ENCODE measurements at regions not wholly inside any gene's neighbourhood (a gene's known extent, or its start where the extent isn't known, plus 50 kb on each side); places are given as distances from the start of the nearest gene placed in this dataset.

DNA sequence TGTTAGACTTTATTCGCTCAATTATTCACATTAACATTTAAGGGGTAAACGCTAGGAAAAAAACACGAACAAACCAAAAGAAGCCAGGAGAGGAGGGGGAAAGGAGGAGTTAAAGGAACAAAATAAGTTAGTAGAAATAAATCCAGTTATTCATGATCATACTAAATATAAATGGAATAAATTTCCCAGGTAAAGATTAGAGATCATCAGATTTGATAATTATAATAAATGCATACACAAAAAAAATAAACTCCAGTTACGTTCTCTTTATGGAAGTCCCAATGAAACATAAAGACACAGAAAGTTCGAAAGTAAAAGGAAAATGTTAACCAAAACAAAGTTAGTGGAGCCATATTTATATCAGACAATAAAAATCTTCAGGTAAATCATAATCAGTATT lies 568.7 kb upstream of the NOX3 start:
- no peak for TF ChIP-seq GATA3 (IDR thresholded peaks at IDR 0.05; ENCODE audit: low read depth, low read length)
- TF ChIP-seq GATA2 (IDR thresholded peaks at IDR 0.05; ENCODE audit: low read depth, low read length): no peak

DNA sequence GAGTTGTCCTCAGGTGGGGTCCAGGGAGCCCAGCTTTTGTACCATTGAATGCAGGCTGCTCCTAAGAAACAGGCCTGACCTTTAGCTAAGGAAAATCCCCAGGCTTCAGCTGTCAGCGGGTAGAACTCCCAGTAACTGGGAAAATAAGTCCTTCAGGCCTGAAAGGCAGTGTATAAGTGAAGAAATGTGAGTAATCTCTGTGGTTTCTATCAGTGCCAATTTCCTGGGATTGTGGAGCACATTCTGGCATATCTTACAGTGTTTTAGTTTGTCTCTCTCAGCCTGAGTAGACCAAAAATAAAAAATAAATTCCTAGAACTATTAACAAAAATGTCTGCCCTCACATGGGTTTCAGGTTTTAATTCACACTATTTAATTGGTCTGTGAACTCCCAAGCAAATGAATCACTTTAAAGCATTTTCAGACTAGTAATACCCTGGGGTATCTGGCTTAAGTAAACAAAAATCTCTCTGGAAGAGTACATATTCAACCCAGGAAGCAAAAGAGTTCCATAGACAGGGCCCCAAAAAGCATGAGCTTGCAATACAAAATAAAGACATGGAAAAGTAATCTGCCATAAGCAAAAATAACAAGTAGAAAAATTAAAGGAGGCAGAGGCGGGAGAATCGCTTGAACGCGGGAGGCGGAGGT lies 566.2 kb upstream of the NOX3 start:
- TF ChIP-seq GATA2 (IDR thresholded peaks at IDR 0.05; ENCODE audit: low read depth, low read length) (no peak), GATA3 (IDR thresholded peaks at IDR 0.05; ENCODE audit: low read depth, low read length) (no peak)

DNA sequence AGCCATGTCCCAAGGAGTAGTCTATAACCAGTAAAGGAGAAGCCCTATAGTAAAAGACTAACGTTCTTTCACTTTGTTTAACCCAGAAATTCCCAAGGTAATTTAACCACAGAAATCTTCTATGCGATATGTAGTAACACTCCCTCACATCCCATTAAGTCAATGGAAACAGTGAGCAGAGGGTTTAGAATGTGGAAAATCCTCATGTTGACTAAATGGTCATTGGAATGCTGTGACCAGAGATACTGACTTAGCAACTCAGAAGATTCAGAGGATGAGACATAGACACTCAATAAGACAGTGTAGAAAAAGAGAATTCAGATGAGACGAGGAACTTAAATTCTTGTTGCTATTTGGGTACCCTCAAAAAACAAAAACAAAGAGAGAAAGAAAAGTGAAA lies 562.2 kb upstream of the NOX3 start:
- no peak for TF ChIP-seq GATA2 (IDR thresholded peaks at IDR 0.05; ENCODE audit: low read depth, low read length)
- TF ChIP-seq GATA3 (IDR thresholded peaks at IDR 0.05; ENCODE audit: low read depth, low read length): no peak

DNA sequence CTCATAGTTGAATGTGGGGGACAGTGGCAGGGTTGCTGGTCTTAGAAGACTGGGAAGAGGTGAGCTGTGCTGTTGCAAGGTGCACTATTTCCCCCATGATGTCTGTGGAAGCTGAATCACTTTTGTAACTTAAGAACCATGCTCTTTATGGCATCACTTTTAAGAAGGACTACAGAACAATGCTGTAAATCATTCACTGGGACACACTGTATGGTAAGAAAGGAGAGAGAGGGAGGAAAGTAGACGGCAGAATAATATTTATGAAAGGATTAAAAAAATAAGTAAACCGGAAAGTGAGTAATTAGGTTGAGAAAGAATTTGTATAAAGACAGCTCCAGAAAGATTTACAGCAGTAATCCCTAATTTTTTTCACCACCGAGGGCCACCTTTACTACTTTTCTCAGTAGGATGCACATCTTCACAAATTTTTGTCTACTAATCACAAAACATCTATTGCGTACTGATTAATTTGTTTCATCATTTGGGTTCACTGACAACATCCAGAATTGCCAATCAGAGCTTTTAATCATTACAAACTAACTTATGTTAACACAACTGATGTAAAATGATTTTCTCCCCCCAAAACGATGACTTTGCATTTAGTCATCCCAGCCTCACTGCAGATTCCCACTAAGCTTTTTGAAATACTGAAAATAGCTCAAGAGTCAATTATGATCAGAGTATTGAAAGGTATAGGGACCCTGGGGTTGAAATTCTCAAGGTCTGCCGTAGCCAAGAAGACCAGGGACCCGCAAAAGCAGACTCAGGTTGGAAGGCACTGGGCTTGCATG lies 560.7 kb upstream of the NOX3 start:
- TF ChIP-seq GATA2 (IDR thresholded peaks at IDR 0.05; ENCODE audit: low read depth, low read length) (no peak), GATA3 (IDR thresholded peaks at IDR 0.05; ENCODE audit: low read depth, low read length) (no peak)

DNA sequence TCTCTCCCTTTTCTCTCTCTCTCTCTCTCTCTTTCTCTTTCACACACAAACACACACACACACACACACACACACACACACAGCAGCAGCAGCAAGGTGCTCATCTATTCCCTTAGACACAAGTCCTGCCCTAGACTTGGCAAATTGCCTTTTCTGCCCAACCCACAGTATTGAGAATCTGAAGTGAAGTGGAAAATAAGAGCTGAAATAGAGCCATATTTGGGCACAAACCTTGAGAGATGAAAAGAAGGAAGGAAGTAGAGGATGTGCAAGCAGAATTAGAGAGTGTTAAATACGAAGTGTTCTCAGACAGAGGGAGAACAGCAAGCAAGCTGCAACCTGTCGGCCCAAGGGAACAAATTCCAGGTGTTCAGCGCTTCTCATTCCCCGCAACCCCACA lies 557.5 kb upstream of the NOX3 start:
- no peak for TF ChIP-seq GATA3 (IDR thresholded peaks at IDR 0.05; ENCODE audit: low read depth, low read length)
- no peak for TF ChIP-seq GATA2 (IDR thresholded peaks at IDR 0.05; ENCODE audit: low read depth, low read length)

DNA sequence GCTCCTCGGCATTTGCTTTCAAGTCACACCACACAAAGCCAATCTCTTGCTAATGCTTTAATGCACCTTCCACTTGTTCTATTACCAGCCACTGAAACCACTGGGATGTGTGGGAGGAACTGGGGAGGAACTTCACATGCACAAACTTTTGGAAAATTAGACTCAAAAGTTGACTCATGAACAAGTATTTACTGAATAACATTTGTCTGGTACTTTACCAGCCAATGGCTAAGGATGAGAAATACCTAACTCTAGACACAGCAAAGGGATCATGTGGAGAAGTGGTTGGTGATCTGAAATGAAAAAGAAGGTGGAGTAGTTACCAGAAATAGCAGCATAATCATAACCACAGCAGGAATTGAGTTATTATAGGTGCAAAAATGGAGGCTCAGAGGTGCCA lies 554.0 kb upstream of the NOX3 start:
- no peak for TF ChIP-seq GATA2 (IDR thresholded peaks at IDR 0.05; ENCODE audit: low read depth, low read length)
- no peak for TF ChIP-seq GATA3 (IDR thresholded peaks at IDR 0.05; ENCODE audit: low read depth, low read length)

DNA sequence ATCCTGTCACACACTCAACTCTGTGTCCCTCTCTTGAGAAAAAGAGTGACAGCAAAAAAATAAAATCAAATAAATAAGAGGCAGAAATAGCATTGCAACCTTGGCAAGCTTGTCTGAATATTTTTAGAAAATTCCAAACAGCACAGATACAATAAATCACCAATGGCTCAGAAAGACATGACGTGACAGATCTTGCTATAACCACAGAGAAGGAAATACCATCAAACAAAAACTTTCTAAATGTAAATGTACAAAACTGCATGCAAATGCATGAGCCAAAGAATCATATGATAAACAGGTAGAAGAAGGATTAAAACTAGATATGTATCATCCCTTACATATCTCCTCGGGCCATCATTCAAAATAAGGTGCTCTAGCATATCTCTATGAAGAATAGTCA lies 549.2 kb upstream of the NOX3 start:
- TF ChIP-seq GATA3 (IDR thresholded peaks at IDR 0.05; ENCODE audit: low read depth, low read length) (no peak), GATA2 (IDR thresholded peaks at IDR 0.05; ENCODE audit: low read depth, low read length) (no peak)

DNA sequence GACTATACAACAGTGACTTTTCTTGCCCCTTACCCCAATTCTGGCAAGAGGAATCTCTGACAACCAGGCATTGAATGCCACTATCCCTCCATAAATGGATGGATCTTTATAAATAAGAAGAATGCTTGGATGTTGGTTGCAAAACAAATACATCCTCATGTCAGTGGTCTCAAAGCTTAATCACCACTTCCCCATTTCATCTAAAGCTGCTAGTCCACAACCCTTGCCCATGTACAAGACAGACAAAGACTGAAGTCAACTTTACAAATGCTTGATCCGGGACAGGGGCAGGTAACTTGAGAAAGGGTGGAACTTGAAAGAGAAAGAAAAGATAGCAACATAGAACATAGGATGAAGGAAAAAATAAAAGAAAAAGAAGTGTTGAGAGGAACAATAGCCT lies 540.5 kb upstream of the NOX3 start:
- TF ChIP-seq GATA3 (IDR thresholded peaks at IDR 0.05; ENCODE audit: low read depth, low read length) (no peak), GATA2 (IDR thresholded peaks at IDR 0.05; ENCODE audit: low read depth, low read length) (no peak)

DNA sequence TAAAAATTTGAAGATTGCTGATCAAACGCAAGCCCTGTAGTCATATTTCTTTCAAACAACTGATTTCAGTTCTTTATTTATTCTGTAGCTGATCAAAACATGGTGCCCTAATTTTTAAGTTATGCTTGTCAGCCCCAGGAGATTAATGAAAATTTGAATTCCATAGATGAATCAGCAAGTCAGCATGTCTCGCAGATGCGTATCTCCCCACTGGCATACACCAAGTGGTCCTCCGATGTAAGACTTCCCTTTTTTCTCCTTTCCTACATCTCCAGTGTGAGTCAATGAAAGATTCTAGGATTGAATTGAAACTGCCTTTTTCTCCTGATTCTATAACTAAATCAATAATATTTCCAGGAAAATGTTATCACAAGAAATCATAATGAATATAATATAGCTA lies 539.6 kb upstream of the NOX3 start:
- no peak for TF ChIP-seq GATA3 (IDR thresholded peaks at IDR 0.05; ENCODE audit: low read depth, low read length)
- no peak for TF ChIP-seq GATA2 (IDR thresholded peaks at IDR 0.05; ENCODE audit: low read depth, low read length)

DNA sequence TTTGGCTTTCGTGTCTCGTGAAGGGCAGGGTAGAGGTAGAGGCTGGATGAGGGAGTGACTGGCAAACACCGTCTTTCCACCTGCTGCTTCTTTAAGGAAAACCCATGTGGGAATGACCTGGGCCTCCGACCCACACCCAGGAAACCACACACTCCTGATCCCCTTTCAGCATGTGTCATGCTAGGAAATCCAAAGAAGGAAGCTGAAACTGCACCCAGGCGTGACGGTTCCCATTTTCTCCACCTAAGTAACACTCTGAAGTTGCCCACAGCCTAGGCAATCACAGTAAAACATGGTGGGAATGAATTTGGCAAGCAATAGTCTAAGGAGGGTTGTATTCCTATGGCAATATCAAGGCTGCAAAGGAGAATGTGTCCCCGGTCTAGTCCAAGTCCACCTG lies 538.4 kb upstream of the NOX3 start:
- no peak for TF ChIP-seq GATA2 (IDR thresholded peaks at IDR 0.05; ENCODE audit: low read depth, low read length)
- no peak for TF ChIP-seq GATA3 (IDR thresholded peaks at IDR 0.05; ENCODE audit: low read depth, low read length)

DNA sequence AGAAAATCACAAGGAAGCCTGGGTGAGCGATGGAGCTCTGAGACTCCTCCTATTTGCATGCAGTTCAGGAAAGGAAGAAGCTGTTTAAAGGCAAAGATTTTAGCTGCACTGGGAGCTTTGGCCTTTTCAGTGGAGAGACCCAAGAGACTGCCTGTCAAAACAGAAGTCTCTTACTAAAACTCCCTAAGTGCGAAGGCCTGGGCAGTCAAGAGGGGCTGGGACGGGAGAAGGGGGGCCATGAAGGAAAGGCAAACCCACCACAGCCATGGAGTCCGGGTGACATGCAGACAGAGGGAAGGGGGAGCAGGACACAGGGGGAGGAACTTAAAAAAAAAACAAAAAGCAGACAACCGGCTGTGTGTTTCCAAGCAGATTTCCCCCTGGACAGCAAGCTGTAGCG lies 537.6 kb upstream of the NOX3 start:
- TF ChIP-seq GATA3 (IDR thresholded peaks at IDR 0.05; ENCODE audit: low read depth, low read length) (no peak), GATA2 (IDR thresholded peaks at IDR 0.05; ENCODE audit: low read depth, low read length) (no peak)

DNA sequence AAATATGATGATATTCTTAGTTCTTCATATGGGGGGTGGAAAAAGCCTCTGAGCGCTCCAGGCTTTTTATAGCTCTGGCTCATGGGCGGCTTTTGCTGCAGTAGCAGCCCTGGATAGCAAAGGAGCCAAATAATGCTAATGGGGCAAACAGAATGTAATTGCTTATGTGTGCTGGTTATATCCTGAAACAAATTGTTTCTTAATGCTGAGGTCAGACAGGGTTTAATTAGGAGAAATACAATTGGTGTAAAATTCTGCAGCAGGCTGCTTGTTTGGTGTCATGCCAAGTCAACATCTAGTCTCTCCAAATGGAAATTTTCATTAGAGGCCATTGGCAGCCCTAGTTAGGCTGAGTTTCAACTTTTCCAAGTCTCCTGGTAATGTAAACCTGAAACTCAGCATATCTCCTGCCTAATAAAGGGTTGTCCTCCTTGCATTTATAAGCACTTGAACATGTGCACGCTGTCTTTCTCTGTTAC lies 530.1 kb upstream of the NOX3 start:
- TF ChIP-seq GATA2 (IDR thresholded peaks at IDR 0.05; ENCODE audit: low read depth, low read length): no peak
- no peak for TF ChIP-seq GATA3 (IDR thresholded peaks at IDR 0.05; ENCODE audit: low read depth, low read length)

DNA sequence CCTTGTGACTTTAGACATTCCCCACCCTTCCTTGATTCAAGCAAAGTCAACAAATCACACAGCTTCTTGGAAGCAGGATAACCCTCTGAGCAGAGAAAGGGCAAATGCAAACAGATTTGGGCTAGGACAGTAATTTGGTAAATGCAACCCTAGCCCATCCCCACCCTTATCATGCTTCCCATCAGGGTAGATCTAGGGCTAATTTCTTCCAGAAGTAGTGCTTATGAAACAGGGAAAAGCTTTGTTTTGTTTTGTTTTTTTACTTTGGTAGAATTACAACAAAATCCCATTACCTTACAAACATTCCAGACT lies 525.1 kb upstream of the NOX3 start:
- TF ChIP-seq GATA2 (IDR thresholded peaks at IDR 0.05; ENCODE audit: low read depth, low read length): peak; percentile 79
- peak; percentile 73 for TF ChIP-seq GATA3 (IDR thresholded peaks at IDR 0.05; ENCODE audit: low read depth, low read length)

DNA sequence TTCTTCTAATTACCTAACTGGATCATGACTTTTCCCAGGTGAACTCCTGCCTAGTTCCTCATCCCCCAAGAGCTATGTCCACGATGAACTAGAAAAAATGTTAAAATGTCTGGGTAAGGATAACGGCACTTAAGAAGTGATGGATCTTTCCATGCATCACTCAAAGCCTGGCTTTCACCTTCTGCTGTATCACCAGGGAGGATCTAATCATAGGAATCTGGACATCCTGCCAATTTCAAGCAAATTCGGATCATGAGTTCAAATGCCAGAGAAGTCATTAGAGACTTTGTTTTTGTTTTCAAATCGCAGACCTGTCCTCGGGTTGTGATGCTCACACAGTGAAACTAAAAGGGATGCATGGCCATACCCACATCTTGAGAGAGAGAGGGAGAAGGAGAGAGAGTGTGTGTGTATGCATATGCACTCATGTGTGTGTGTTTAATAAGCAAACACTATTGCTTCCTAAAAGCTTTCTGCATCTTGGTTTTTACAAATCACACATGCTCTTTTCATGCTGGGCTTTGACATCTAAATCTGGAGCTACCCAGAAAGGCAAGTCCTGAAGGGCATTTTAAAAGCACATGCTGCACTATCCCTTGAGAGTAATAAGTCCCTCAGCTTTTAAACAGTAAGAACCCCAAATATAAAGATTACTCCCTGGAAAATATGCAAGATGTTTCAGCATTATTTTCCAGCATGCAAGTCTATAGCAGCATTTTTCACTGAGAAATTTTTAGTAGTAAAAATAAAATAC lies 524.6 kb upstream of the NOX3 start:
- TF ChIP-seq GATA2 (IDR thresholded peaks at IDR 0.05; ENCODE audit: low read depth, low read length): peak; percentile 76
- TF ChIP-seq GATA3 (IDR thresholded peaks at IDR 0.05; ENCODE audit: low read depth, low read length): peak; percentile 68

DNA sequence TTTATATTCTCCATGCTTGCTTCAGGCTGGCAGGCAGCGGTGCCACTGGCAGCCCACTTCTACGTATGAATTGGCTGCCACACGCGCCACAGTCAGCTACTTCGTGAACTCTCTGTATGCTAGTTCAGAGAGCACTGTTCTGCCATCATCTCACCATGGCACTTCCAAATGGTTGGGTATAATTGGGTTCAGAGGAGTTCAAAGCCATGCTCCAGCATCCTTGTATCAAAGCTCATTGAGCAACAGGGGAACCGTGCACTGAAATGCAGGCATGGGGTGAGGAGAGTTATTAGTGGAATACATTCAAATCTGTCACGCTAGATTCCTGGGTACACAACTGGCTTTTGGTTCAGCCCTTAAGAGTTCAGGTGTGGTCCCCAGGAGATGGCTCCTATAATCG lies 519.9 kb upstream of the NOX3 start:
- TF ChIP-seq GATA3 (IDR thresholded peaks at IDR 0.05; ENCODE audit: low read depth, low read length) (no peak), GATA2 (IDR thresholded peaks at IDR 0.05; ENCODE audit: low read depth, low read length) (no peak)
